ENCODE measurements at regions not wholly inside any gene's neighbourhood (a gene's known extent, or its start where the extent isn't known, plus 50 kb on each side); places are given as distances from the start of the nearest gene placed in this dataset.
"Not testable (repeated sequence)": the region's sequence is repeated elsewhere in the genome, so short reads cannot be mapped to it uniquely, and the experiment has no call there.

DNA sequence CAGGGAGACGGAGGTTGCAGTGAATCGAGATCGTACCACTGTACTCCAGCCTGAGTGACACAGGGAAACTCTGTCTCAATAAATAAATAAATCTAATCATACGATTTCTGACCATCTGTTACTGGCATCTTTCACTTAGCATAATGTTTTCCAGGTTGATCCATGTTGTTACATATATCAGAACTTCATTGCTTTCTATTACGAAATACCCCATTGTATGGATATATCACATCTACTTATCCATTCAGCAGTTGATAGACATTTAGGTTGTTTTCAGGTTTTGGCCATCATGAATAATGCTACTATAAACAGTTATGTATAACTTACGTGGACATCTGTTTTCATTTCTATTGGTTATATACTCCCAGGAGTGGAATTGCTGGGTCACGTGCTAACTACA lies 303.9 kb downstream of the PAX3 start (continued):
- no peak for TF ChIP-seq ETS1 (IDR thresholded peaks at IDR 0.05)
- TF ChIP-seq JUNB (IDR thresholded peaks at IDR 0.05; ENCODE audit: unreplicated experiment), result no peak
- no peak for TF ChIP-seq NANOG (IDR thresholded peaks at IDR 0.05; ENCODE audit: borderline replicate concordance)
- TF ChIP-seq CTCF (conservative IDR thresholded peaks at IDR 0.05; ENCODE audit: low read depth in 2 of 2), result no peak
- TF ChIP-seq ZNF114 (CRISPR knock-in tag; IDR thresholded peaks at IDR 0.05), result no peak

GRCh38 chr2:221984376-221984775 lies 314.4 kb downstream of the PAX3 start:
- H3K4me3 Mint-ChIP-seq; H3K27me3 Mint-ChIP-seq (ENCODE audit: insufficient read depth, low read depth, poor library complexity); H3K9me3 Mint-ChIP-seq; H3K79me2 ChIP-seq (replicated peaks; ENCODE audit: insufficient read depth); H3K27ac Mint-ChIP-seq; H3K27ac ChIP-seq (ENCODE audit: low read depth); H3K36me3 Mint-ChIP-seq (ENCODE audit: low read depth); H3K4me1 ChIP-seq (ENCODE audit: insufficient read depth); H3K27me3 ChIP-seq (ENCODE audit: insufficient read depth); H4K20me1 ChIP-seq (replicated peaks; ENCODE audit: insufficient read depth); H3K4me3 ChIP-seq; H3K4me2 ChIP-seq; H3F3A ChIP-seq (replicated peaks; ENCODE audit: low read depth); H3K9me2 ChIP-seq (ENCODE audit: insufficient read depth); DNase-seq (ENCODE audit: low spot score); H3K36me3 ChIP-seq (ENCODE audit: insufficient read depth); ATAC-seq: not testable (repeated sequence)
- peak overlapping the region; percentile 92 for H2AFZ ChIP-seq
- peaks cover 18% of the 10 kb centered on the region for H3K4me1 Mint-ChIP-seq

DNA sequence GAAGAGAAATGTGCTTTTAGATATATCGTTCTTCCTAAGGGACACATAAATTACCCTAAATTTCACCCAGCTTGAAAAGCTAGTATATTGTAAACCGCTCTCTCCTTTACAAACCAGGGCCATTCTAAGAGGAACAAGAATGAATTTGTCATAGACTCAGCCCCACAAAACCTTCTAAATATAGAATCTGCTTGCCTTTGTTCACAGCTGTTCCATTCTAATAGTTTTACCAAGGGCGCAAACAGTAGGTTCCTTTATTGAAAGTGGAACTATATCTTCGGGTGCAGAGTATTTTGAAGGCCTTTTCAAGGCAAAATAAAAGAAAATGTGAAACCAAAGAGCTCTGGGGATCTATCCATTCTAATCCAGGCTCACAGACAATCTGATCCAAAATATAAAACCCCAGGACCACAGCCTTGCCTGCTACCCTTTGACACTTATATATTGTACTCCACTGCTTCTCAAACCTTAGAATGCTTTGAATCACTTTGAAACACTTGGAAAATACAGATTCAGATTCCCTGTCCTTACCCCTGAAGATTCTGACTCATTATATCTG lies 316.8 kb downstream of the PAX3 start:
- Mint-ChIP-seq H3K4me1 (peaks cover 18% of the 10 kb centered on the region), H3K9me3 (peaks cover 5% of the 10 kb centered on the region; the same call in 1 of the 3 replicates), H3K36me3 (ENCODE audit: low read depth) (peaks cover 2% of the 10 kb centered on the region; the same call in 1 of the 3 replicates), H3K4me3 (no peak overlapping the region), H3K27me3 (ENCODE audit: insufficient read depth, low read depth, poor library complexity) (no peaks in the 10 kb centered on the region), H3K27ac (no peak overlapping the region)
- Histone ChIP-seq H3K9me2 (ENCODE audit: insufficient read depth) (peaks cover 4% of the 10 kb centered on the region; the same call in 1 of the 2 replicates), H3K4me2 (no peak overlapping the region), H4K20me1 (replicated peaks; ENCODE audit: insufficient read depth) (no peaks in the 10 kb centered on the region), H3K4me3 (no peak overlapping the region), H3K79me2 (replicated peaks; ENCODE audit: insufficient read depth) (no peaks in the 10 kb centered on the region), H2AFZ (no peak overlapping the region), H3K4me1 (ENCODE audit: insufficient read depth) (peaks cover 4% of the 10 kb centered on the region; the same call in 1 of the 2 replicates), H3K27me3 (ENCODE audit: insufficient read depth) (no peaks in the 10 kb centered on the region), H3F3A (replicated peaks; ENCODE audit: low read depth) (no peaks in the 10 kb centered on the region), H3K36me3 (ENCODE audit: insufficient read depth) (no peaks in the 10 kb centered on the region; the same call in 1 of the 2 replicates), H3K27ac (ENCODE audit: low read depth) (no peak overlapping the region)
- no peak for DNase-seq (ENCODE audit: low spot score)
- ATAC-seq, result no peak
- TF ChIP-seq JUNB (IDR thresholded peaks at IDR 0.05; ENCODE audit: unreplicated experiment) (no peak), ZNF331 (CRISPR knock-in tag; IDR thresholded peaks at IDR 0.05; ENCODE audit: low read depth) (no peak), EZH2 (IDR thresholded peaks at IDR 0.05; ENCODE audit: low read depth, unreplicated experiment) (no peak), EZH2phosphoT487 (IDR thresholded peaks at IDR 0.05; ENCODE audit: unreplicated experiment) (no peak), NANOG (IDR thresholded peaks at IDR 0.05; ENCODE audit: borderline replicate concordance) (no peak), STAT1 (IDR thresholded peaks at IDR 0.05; ENCODE audit: unreplicated experiment) (no peak), CTCF (conservative IDR thresholded peaks at IDR 0.05; ENCODE audit: low read depth in 2 of 2) (no peak), POLR2AphosphoS5 (IDR thresholded peaks at IDR 0.05; ENCODE audit: low read depth) (no peak), ETS1 (IDR thresholded peaks at IDR 0.05) (no peak), CREB1 (CRISPR knock-in tag; IDR thresholded peaks at IDR 0.05; ENCODE audit: low read depth) (no peak)
